PC-9 (cell line): ENCODE measurements at regions not wholly inside any gene's neighbourhood (a gene's known extent, or its start where the extent isn't known, plus 50 kb on each side); places are given as distances from the start of the nearest gene placed in this dataset.
"Not testable (repeated sequence)": the region's sequence is repeated elsewhere in the genome, so short reads cannot be mapped to it uniquely, and the experiment has no call there.

Experiments used
- BruUV-seq: library from RNA; stranded (reverse); fragments of 400-500 nt; replicated peaks from 2 replicates; lab custom pipeline; 2021; lab: Mats Ljungman, UMichigan
- CTCF ChIA-PET: fragments of 300-600 bp; sonication (Branson Sonifier 250); formaldehyde crosslinking; loops from one replicate; lab custom pipeline; 2022; ENCODE audit warnings: antibody characterized with exemption; lab: Charles Lee
- POLR2A ChIA-PET: fragments of 300-600 bp; sonication (Branson Sonifier 250); formaldehyde crosslinking; loops from one replicate; lab custom pipeline; 2022; ENCODE audit warnings: antibody characterized with exemption; ENCODE audit not compliant: unreplicated experiment; lab: Charles Lee
- DNase-seq, 2 experiments: peaks; one replicate each; pipeline versions ENCODE4 v3.0.0 to v3.0.0-alpha.2; 2015 to 2022; ENCODE audit warnings: mixed read lengths in 1 of 2
- H2AFZ ChIP-seq: fragments of 200-600 bp; sonication (generic); 2 replicates; pipeline ENCODE4 v1.8.1; 2017; ENCODE audit warnings: antibody characterized with exemption
- H3F3A ChIP-seq: fragments of 200-600 bp; sonication (generic); 2 replicates; pipeline ENCODE4 v1.8.1; 2017; ENCODE audit warnings: antibody characterized with exemption, mild to moderate bottlenecking, low read depth; ENCODE audit not compliant: insufficient read depth
- H3K27ac ChIP-seq: fragments of 200-600 bp; sonication (generic); 2 replicates; pipeline ENCODE4 v1.6.1; 2016; ENCODE audit warnings: mixed run types
- H3K27me3 ChIP-seq: fragments of 200-600 bp; sonication (generic); 2 replicates; pipeline ENCODE4 v1.6.1; 2016; ENCODE audit warnings: low read depth, mixed run types; ENCODE audit not compliant: insufficient read depth
- H3K36me3 ChIP-seq: fragments of 200-600 bp; sonication (generic); 2 replicates; pipeline ENCODE4 v1.6.1; 2016; ENCODE audit warnings: low read depth, mixed run types
- H3K4me1 ChIP-seq: fragments of 200-600 bp; sonication (generic); replicated peaks from 2 replicates; pipeline ENCODE4 v1.6.1; 2016; ENCODE audit warnings: mixed run types; ENCODE audit not compliant: insufficient read depth
- H3K4me2 ChIP-seq: fragments of 200-600 bp; sonication (generic); 2 replicates; pipeline ENCODE4 v1.6.1; 2017; ENCODE audit warnings: mixed run types
- H3K4me3 ChIP-seq: fragments of 200-600 bp; sonication (generic); 2 replicates; pipeline ENCODE4 v1.6.1; 2016; ENCODE audit warnings: mixed run types
- H3K79me2 ChIP-seq: fragments of 200-600 bp; sonication (generic); 2 replicates; pipeline ENCODE4 v1.6.1; 2017; ENCODE audit warnings: low read depth, mixed run types
- H3K9me2 ChIP-seq: fragments of 200-600 bp; sonication (generic); 2 replicates; pipeline ENCODE4 v1.8.1; 2017; ENCODE audit warnings: mild to moderate bottlenecking; ENCODE audit not compliant: insufficient read depth
- H3K9me3 ChIP-seq: fragments of 200-600 bp; sonication (generic); 2 replicates; pipeline ENCODE4 v1.8.1; 2016; ENCODE audit warnings: low read depth; ENCODE audit not compliant: insufficient read depth
- H4K20me1 ChIP-seq: fragments of 200-600 bp; sonication (generic); 2 replicates; pipeline ENCODE4 v1.8.1; 2017; ENCODE audit not compliant: insufficient read depth
- EZH2 ChIP-seq: fragments of 200-600 bp; sonication (generic); IDR thresholded peaks from 2 replicates; pipeline ENCODE4 v1.8.0; 2017; ENCODE audit warnings: antibody characterized with exemption, low read depth
- intact Hi-C: fragments of 100-400 bp; cut with micrococcal nuclease; formaldehyde crosslinking; loops from one replicate; pipeline ENCODE4 v1.10.0; 2022; ENCODE audit not compliant: unreplicated experiment
- TF ChIP-seq, protein P1 (sequence below): fragments of 200-600 bp; sonication (generic); conservative IDR thresholded peaks from 2 replicates; pipeline ENCODE4 v1.6.1; 2017; ENCODE audit warnings: mixed run types, antibody characterized with exemption, mild to moderate bottlenecking, moderate library complexity

DNA sequence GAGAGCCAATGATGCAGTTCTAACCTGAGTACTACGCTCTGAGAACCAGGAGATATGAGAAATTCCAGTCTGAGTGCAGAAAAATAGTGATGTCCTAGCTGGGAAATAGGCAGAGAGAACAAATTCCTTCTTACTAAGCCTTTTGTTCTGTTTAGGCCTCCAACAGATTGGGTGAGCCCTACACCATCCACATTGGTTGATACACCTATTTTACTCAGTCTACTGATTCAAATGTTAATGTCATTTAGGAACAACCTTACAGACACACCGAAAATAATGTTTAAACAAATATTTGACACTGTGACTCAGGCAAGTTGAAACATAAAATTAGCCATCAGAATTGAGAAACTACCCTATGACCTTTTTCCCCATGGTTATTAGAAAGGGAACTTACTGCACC is 333.9 kb upstream of the IZUMO3 start:
- no TSS peak for BruUV-seq
- H3K27ac ChIP-seq, result no peak overlapping the region
- no peaks in the 10 kb centered on the region for H3K9me2 ChIP-seq
- H3K4me1 ChIP-seq, result no peaks in the 10 kb centered on the region
- TF ChIP-seq, protein P1, sequence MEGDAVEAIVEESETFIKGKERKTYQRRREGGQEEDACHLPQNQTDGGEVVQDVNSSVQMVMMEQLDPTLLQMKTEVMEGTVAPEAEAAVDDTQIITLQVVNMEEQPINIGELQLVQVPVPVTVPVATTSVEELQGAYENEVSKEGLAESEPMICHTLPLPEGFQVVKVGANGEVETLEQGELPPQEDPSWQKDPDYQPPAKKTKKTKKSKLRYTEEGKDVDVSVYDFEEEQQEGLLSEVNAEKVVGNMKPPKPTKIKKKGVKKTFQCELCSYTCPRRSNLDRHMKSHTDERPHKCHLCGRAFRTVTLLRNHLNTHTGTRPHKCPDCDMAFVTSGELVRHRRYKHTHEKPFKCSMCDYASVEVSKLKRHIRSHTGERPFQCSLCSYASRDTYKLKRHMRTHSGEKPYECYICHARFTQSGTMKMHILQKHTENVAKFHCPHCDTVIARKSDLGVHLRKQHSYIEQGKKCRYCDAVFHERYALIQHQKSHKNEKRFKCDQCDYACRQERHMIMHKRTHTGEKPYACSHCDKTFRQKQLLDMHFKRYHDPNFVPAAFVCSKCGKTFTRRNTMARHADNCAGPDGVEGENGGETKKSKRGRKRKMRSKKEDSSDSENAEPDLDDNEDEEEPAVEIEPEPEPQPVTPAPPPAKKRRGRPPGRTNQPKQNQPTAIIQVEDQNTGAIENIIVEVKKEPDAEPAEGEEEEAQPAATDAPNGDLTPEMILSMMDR, result no peak
- no peak overlapping the region for H2AFZ ChIP-seq
- no peaks in the 10 kb centered on the region for H3K79me2 ChIP-seq
- no peaks in the 10 kb centered on the region for H4K20me1 ChIP-seq
- CTCF ChIA-PET, result no interaction called here
- H3K9me3 ChIP-seq, result no peaks in the 10 kb centered on the region
- H3K4me3 ChIP-seq, result no peak overlapping the region
- intact Hi-C loops, result no loop called here
- DNase-seq, result no peak
- no peak overlapping the region for H3K4me2 ChIP-seq
- H3K36me3 ChIP-seq, result no peaks in the 10 kb centered on the region
- H3K27me3 ChIP-seq, result no peaks in the 10 kb centered on the region
- POLR2A ChIA-PET, result no interaction called here
- H3F3A ChIP-seq, result no peaks in the 10 kb centered on the region

DNA sequence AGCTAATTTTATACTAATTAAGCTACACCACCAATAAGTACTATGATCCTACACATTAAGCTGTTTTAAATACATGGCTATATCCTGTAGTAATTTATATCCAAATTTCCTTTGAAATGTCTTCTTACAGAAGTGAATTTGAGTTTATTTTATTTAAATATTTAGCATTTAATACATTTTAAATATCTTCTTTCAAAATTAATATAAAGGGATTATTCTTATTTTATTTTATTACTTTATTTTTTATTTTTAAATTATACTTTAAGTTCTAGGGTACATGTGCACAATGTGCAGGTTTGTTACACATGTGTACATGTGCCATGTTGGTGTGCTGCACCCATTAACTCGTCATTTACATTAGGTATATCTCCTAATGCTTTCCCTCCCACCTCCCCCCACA is 310.9 kb upstream of the IZUMO3 start:
- H3K79me2 ChIP-seq, H3K9me3 ChIP-seq, H3F3A ChIP-seq, H3K27me3 ChIP-seq, H3K4me1 ChIP-seq, H3K4me2 ChIP-seq, H3K27ac ChIP-seq, H3K36me3 ChIP-seq, H2AFZ ChIP-seq, POLR2A ChIA-PET, CTCF ChIA-PET, H3K4me3 ChIP-seq, BruUV-seq, DNase-seq, intact Hi-C loops, H4K20me1 ChIP-seq, H3K9me2 ChIP-seq: not testable (repeated sequence)

DNA sequence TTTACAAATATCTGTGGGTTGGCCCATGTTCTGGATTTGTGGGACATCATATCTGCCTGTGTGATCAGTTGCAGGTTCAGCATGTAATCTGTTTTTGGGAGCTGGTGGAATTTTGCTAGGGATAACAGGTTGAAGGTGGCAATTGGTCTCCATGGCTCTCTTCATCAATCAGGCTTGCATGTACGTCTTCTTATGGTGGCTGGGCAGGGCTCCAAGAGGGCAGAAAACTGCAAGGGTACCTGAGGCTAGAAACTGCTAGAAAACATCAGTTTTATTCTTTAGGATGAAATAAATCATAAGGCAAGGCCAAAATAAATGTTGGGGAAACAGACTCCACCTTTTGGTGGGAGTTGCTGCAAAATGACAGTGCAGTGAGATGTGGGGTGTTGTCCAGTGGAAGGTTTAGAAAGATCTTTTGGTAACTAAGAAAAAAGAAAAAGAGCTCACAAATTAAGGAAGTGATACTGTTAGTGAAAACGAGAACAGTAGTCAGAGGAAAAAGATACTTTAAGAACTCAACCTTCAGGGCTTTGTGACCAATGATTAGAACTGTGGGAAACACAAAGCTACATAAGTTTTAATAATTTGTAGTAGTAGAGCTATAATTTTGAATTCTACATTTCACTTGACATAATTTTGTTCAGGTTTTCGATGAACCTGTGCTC is 300.7 kb upstream of the IZUMO3 start:
- H3K4me3 ChIP-seq, result no peak overlapping the region
- intact Hi-C loops, result no loop called here
- no peaks in the 10 kb centered on the region for H3K79me2 ChIP-seq
- no TSS peak for BruUV-seq
- no peaks in the 10 kb centered on the region for H3K9me2 ChIP-seq
- H3K27ac ChIP-seq, result no peak overlapping the region
- no peak overlapping the region for H2AFZ ChIP-seq
- no peaks in the 10 kb centered on the region for H3K36me3 ChIP-seq
- H3K27me3 ChIP-seq, result no peaks in the 10 kb centered on the region
- H3K4me1 ChIP-seq, result no peaks in the 10 kb centered on the region
- no peaks in the 10 kb centered on the region for H3K9me3 ChIP-seq
- H3F3A ChIP-seq, result no peaks in the 10 kb centered on the region
- TF ChIP-seq, protein P1, result no peak
- no peak for TF ChIP-seq EZH2
- CTCF ChIA-PET, result no interaction called here
- H4K20me1 ChIP-seq, result no peaks in the 10 kb centered on the region
- no peak overlapping the region for H3K4me2 ChIP-seq
- POLR2A ChIA-PET, result no interaction called here
- DNase-seq, result no peak

DNA sequence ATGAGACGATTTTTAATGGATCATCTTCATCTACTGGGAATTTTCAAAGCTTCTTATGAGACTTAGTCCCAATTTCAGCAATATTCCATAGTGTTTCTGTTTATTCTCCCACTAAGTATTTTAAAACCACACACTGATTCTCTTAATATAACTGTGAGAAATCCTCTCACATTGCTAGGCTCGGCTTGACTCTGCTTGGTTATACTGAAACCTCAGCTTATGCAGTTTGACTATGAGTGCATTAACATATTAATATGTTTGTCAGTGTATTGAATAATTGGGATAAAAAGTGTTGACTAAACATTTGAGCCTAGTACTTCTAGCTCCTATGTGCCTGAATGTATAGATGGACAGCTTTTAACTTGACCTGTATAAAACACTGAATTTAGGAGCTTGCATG is 298.5 kb upstream of the IZUMO3 start:
- H3K36me3 ChIP-seq, result no peaks in the 10 kb centered on the region
- no peaks in the 10 kb centered on the region for H3K9me3 ChIP-seq
- H3K9me2 ChIP-seq, result no peaks in the 10 kb centered on the region
- H3F3A ChIP-seq, result no peaks in the 10 kb centered on the region
- BruUV-seq, result no TSS peak
- H3K4me2 ChIP-seq, result no peak overlapping the region
- ChIA-PET CTCF (no interaction called here), POLR2A (no interaction called here)
- TF ChIP-seq, protein P1, result no peak
- TF ChIP-seq EZH2, result no peak
- no peak for DNase-seq
- H3K79me2 ChIP-seq, result no peaks in the 10 kb centered on the region
- no peak overlapping the region for H3K4me3 ChIP-seq
- intact Hi-C loops, result no loop called here
- H3K4me1 ChIP-seq, result no peaks in the 10 kb centered on the region
- no peaks in the 10 kb centered on the region for H4K20me1 ChIP-seq
- H2AFZ ChIP-seq, result no peak overlapping the region
- H3K27ac ChIP-seq, result no peak overlapping the region
- H3K27me3 ChIP-seq, result no peaks in the 10 kb centered on the region
